ENCODE measurements at regions not wholly inside any gene's neighbourhood (a gene's known extent, or its start where the extent isn't known, plus 50 kb on each side); places are given as distances from the start of the nearest gene placed in this dataset.
"Not testable (repeated sequence)": the region's sequence is repeated elsewhere in the genome, so short reads cannot be mapped to it uniquely, and the experiment has no call there.

DNA sequence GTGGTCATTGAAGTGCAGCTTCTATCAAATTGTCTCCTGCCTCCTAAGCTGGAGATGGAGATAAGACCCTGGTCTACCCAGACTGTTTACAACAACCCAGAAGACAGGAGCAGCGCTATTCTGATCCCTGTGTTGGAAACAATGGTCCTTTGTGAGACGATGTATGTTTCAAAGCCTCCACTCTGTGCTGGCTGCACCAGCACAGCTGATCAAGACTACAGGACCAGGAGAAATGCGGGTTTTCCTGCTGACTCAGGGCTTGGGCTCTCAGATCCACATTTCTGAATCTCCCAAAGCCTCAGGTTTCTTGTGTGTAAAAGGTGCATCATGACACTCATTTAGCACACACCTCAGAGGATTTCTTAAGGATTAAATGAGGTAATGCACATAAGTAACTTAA lies 92.0 kb downstream of the POU3F3 start:
- Mint-ChIP-seq H3K36me3 (ENCODE audit: unreplicated experiment) (no peaks in the 10 kb centered on the region), H3K27ac (ENCODE audit: unreplicated experiment) (no peak overlapping the region), H3K9me3 (ENCODE audit: unreplicated experiment) (no peaks in the 10 kb centered on the region), H3K4me1 (ENCODE audit: unreplicated experiment) (no peaks in the 10 kb centered on the region), H3K4me3 (ENCODE audit: unreplicated experiment) (no peak overlapping the region), H3K27me3 (ENCODE audit: unreplicated experiment) (peaks cover 34% of the 10 kb centered on the region)
- TF ChIP-seq, protein P1, sequence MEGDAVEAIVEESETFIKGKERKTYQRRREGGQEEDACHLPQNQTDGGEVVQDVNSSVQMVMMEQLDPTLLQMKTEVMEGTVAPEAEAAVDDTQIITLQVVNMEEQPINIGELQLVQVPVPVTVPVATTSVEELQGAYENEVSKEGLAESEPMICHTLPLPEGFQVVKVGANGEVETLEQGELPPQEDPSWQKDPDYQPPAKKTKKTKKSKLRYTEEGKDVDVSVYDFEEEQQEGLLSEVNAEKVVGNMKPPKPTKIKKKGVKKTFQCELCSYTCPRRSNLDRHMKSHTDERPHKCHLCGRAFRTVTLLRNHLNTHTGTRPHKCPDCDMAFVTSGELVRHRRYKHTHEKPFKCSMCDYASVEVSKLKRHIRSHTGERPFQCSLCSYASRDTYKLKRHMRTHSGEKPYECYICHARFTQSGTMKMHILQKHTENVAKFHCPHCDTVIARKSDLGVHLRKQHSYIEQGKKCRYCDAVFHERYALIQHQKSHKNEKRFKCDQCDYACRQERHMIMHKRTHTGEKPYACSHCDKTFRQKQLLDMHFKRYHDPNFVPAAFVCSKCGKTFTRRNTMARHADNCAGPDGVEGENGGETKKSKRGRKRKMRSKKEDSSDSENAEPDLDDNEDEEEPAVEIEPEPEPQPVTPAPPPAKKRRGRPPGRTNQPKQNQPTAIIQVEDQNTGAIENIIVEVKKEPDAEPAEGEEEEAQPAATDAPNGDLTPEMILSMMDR (IDR thresholded peaks at IDR 0.05) = no peak
- DNase-seq (ENCODE audit: extremely low spot score, unreplicated experiment) = no peak

DNA sequence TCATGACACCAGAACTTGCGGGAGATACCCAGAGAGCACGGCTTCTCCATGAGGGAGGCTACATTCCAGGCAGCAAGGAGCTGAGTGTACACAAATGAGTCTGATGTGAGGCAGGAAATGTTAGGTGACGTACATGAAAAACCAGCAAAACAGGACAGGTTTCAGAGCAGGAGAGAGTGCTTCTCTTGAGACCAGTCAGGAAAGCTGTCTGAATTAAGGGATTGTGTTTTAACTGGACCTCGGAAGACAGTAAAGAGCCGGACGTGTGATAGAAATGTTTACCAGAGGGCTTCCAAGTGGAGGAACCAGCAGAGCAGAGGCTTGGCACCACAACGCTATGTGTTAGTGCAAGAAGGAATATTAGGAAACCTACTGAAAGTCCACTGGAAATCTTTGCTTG lies 90.4 kb upstream of the MRPS9 start:
- not testable (repeated sequence) for H3K36me3 Mint-ChIP-seq (ENCODE audit: unreplicated experiment); H3K4me3 Mint-ChIP-seq (ENCODE audit: unreplicated experiment); H3K27ac Mint-ChIP-seq (ENCODE audit: unreplicated experiment); H3K9me3 Mint-ChIP-seq (ENCODE audit: unreplicated experiment); H3K4me1 Mint-ChIP-seq (ENCODE audit: unreplicated experiment); DNase-seq (ENCODE audit: extremely low spot score, unreplicated experiment)
- H3K27me3 Mint-ChIP-seq (ENCODE audit: unreplicated experiment) = peaks cover 32% of the 10 kb centered on the region

DNA sequence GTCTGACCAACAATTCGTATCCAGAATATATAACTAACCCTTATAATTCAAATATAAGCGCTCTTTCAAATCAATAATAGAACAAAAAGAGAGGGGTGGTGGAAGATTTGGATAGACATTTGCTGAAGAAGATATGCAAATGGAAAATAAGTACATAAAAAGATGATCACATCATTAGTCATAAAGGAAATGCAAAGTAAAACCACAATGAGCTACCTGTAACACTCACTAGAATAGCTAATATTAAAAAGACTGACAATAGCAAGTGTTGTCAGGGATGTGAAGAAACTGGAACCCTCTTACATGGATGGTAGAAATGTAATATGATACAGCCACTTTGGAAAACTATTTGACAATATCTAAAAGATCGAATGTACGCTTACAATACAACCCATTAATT lies 84.9 kb upstream of the MRPS9 start:
- peaks cover 31% of the 10 kb centered on the region for H3K27me3 Mint-ChIP-seq (ENCODE audit: unreplicated experiment)
- H3K27ac Mint-ChIP-seq (ENCODE audit: unreplicated experiment) = no peak overlapping the region

DNA sequence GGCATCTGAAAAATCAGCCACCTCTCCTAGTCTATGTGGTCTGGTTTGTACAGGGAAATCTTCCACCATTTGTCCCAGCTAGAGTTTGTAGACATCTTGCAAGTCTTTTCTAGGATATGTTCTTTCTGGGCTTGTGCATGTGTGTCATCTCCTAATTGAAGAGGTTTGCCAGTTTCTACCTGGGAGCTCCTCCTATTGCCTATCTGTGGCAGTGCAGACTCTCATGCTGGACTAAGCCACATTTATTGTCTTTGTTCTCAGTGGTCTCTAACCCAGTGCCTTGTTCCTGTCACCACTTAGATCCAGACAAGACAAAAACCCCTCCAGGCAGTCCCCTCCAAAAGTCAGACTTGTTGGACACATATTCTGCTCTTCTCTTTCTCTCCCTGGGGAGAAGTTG lies 72.0 kb upstream of the MRPS9 start:
- Mint-ChIP-seq H3K27me3 (ENCODE audit: unreplicated experiment) (peaks cover 3% of the 10 kb centered on the region), H3K27ac (ENCODE audit: unreplicated experiment) (no peak overlapping the region), H3K36me3 (ENCODE audit: unreplicated experiment) (no peaks in the 10 kb centered on the region), H3K4me1 (ENCODE audit: unreplicated experiment) (no peaks in the 10 kb centered on the region), H3K9me3 (ENCODE audit: unreplicated experiment) (peaks cover 18% of the 10 kb centered on the region), H3K4me3 (ENCODE audit: unreplicated experiment) (no peak overlapping the region)
- TF ChIP-seq, protein P1 (IDR thresholded peaks at IDR 0.05) = no peak
- DNase-seq (ENCODE audit: extremely low spot score, unreplicated experiment) = no peak

More for the DNA sequence above, 84.9 kb upstream of the MRPS9 start:
- Mint-ChIP-seq H3K36me3 (ENCODE audit: unreplicated experiment) (no peaks in the 10 kb centered on the region), H3K4me1 (ENCODE audit: unreplicated experiment) (no peaks in the 10 kb centered on the region), H3K9me3 (ENCODE audit: unreplicated experiment) (peaks cover 2% of the 10 kb centered on the region), H3K4me3 (ENCODE audit: unreplicated experiment) (no peak overlapping the region)
- no peak for DNase-seq (ENCODE audit: extremely low spot score, unreplicated experiment)
- TF ChIP-seq, protein P1 (IDR thresholded peaks at IDR 0.05) = no peak

DNA sequence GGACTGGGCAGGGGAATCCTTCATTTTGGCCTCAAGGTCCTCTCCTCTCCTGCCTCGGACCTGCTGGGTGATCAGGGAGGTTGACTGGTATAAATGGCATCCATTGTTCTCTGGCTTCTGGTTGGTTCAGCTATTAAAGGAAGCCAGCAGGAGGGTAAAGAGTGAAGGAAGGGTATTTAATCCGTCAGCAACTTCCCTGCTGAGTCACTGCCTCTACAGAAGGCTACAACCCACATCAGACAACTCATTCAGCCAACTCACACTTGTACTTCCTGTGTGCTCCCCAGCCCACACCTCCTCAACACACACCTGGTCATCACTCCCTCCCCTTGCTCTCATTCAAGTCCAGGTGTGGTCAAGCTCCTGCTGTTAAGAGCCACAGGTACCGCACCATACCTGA lies 68.3 kb upstream of the MRPS9 start:
- Mint-ChIP-seq H3K4me1 (ENCODE audit: unreplicated experiment) (no peaks in the 10 kb centered on the region), H3K27me3 (ENCODE audit: unreplicated experiment) (peaks cover 2% of the 10 kb centered on the region), H3K9me3 (ENCODE audit: unreplicated experiment) (peaks cover 5% of the 10 kb centered on the region), H3K27ac (ENCODE audit: unreplicated experiment) (no peak overlapping the region), H3K36me3 (ENCODE audit: unreplicated experiment) (no peaks in the 10 kb centered on the region), H3K4me3 (ENCODE audit: unreplicated experiment) (no peak overlapping the region)
- no peak for DNase-seq (ENCODE audit: extremely low spot score, unreplicated experiment)
- TF ChIP-seq, protein P1 (IDR thresholded peaks at IDR 0.05) = no peak

DNA sequence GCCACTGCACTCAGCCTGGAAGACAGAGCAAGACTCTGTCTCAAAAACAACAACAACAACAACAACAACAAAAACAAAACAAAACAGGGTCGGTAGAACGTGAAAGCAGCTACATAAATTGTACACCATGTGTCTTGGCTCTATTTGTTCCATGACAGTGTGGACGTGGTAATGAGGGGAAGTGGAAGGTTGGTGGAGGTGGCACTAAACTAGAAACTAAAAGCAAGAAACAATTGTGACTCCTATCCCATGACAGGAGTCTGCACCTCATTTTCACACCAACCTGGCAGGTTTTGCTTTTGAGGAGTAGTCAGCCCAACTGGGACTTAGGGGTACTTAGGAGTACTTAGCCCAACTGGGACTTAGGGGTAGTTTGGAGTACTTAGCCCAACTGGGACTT lies 62.5 kb upstream of the MRPS9 start:
- H3K36me3 Mint-ChIP-seq (ENCODE audit: unreplicated experiment) = no peaks in the 10 kb centered on the region
- H3K4me1 Mint-ChIP-seq (ENCODE audit: unreplicated experiment) = no peaks in the 10 kb centered on the region
- no peak overlapping the region for H3K27ac Mint-ChIP-seq (ENCODE audit: unreplicated experiment)
- no peak for DNase-seq (ENCODE audit: extremely low spot score, unreplicated experiment)
- H3K4me3 Mint-ChIP-seq (ENCODE audit: unreplicated experiment) = no peak overlapping the region
- TF ChIP-seq, protein P1 (IDR thresholded peaks at IDR 0.05) = no peak
- no peaks in the 10 kb centered on the region for H3K9me3 Mint-ChIP-seq (ENCODE audit: unreplicated experiment)
- H3K27me3 Mint-ChIP-seq (ENCODE audit: unreplicated experiment) = peaks cover 2% of the 10 kb centered on the region
